HepG2 (cell line): ENCODE measurements at regions not wholly inside any gene's neighbourhood (a gene's known extent, or its start where the extent isn't known, plus 50 kb on each side); places are given as distances from the start of the nearest gene placed in this dataset.

ENCODE experiments used
- ATAC-seq: fragments of 200-7000 bp; cut with Tn5 transposase; 3 replicates; pipeline ENCODE4 v1.9.1; 2020; ENCODE audit warnings: mild to moderate bottlenecking, moderate library complexity
- BruUV-seq: library from RNA; stranded (reverse); fragments of 400-500 nt; replicated peaks from 2 replicates; lab custom pipeline; 2021; lab: Mats Ljungman, UMichigan
- CTCF ChIA-PET: fragments of 300-600 bp; formaldehyde crosslinking; extraction: SDS; loops from one replicate; lab custom pipeline; 2021; ENCODE audit warnings: low total read pairs, inconsistent platforms, low intra/inter-chr PET ratio; lab: Yijun Ruan, JAX
- POLR2A ChIA-PET: fragments of 350-600 bp; sonication (Branson Sonifier 250); formaldehyde crosslinking; loops from one replicate; lab custom pipeline; 2020; ENCODE audit warnings: antibody characterized with exemption, inconsistent platforms; lab: Yijun Ruan, JAX
- DNase-seq: peaks from one replicate; pipeline ENCODE4 v3.0.0-alpha.2; 2015; ENCODE audit warnings: low spot score
- FAIRE-seq: peaks from 3 replicates; lab custom pipeline; 2011; peaks lifted over from hg19 to GRCh38; lab: Jason Lieb, UNC
- H2AFZ ChIP-seq: one replicate; pipeline ENCODE4 v1.6.1; 2011; ENCODE audit warnings: low read length, inconsistent platforms
- H3K27ac ChIP-seq: fragments of 300-600 bp; 3 replicates; pipeline ENCODE4 v1.8.0; 2011; ENCODE audit warnings: mixed run types, mild to moderate bottlenecking, mixed read lengths, low read length, inconsistent platforms; ENCODE audit not compliant: insufficient read depth; ENCODE audit errors: extremely low read length
- H3K27me3 ChIP-seq, 2 experiments: fragments of 200-600 bp in 1 of 2; 2 replicates in 1 of 2; 3 replicates in 1 of 2; pipeline versions ENCODE4 v1.6.0 to v1.8.0; 2011; ENCODE audit warnings: low read length in 2 of 2, mild to moderate bottlenecking in 2 of 2, moderate library complexity in 2 of 2, inconsistent platforms in 1 of 2; ENCODE audit not compliant: insufficient read depth in 2 of 2, control insufficient read depth in 1 of 2
- H3K36me3 ChIP-seq, 2 experiments: fragments of 200-600 bp in 1 of 2; replicated peaks in 1 of 2; 2 replicates in 1 of 2; 3 replicates in 1 of 2; pipeline versions ENCODE4 v1.5.1 to v1.8.0; 2011; ENCODE audit warnings: low read length in 2 of 2, inconsistent platforms in 1 of 2; ENCODE audit not compliant: insufficient read depth in 2 of 2, control insufficient read depth in 1 of 2
- H3K4me1 ChIP-seq: 2 replicates; pipeline ENCODE4 v1.5.1; 2012; ENCODE audit warnings: low read length, inconsistent platforms; ENCODE audit not compliant: insufficient read depth
- H3K4me2 ChIP-seq: 2 replicates; pipeline ENCODE4 v1.6.0; 2011; ENCODE audit warnings: low read depth, low read length, inconsistent platforms
- H3K4me3 ChIP-seq, 3 experiments: fragments of 200-600 bp in 1 of 3; sonication (generic), shearing (Covaris generic) in 1 of 3; replicated peaks in 1 of 3; 2 replicates each; pipeline ENCODE4 v1.5.1; 2011 to 2016; ENCODE audit warnings: low read length in 3 of 3, inconsistent platforms in 2 of 3, low read depth in 2 of 3, mild to moderate bottlenecking in 2 of 3, control low read depth in 1 of 3, mixed read lengths in 1 of 3; ENCODE audit not compliant: insufficient read depth in 1 of 3
- H3K79me2 ChIP-seq: one replicate; pipeline ENCODE4 v1.6.1; 2011; ENCODE audit warnings: low read length, inconsistent platforms; ENCODE audit not compliant: insufficient read depth
- H3K9ac ChIP-seq: 2 replicates; pipeline ENCODE4 v1.6.0; 2011; ENCODE audit warnings: mild to moderate bottlenecking, low read depth, low read length, inconsistent platforms; ENCODE audit not compliant: insufficient read depth
- H3K9me3 ChIP-seq: 2 replicates; pipeline ENCODE4 v1.5.1; 2012; ENCODE audit warnings: mild to moderate bottlenecking, low read length
- H4K20me1 ChIP-seq: 2 replicates; pipeline ENCODE4 v1.6.0; 2011; ENCODE audit warnings: inconsistent platforms, mild to moderate bottlenecking, low read length, moderate library complexity; ENCODE audit not compliant: insufficient read depth
- CTCF ChIP-seq: sonication (generic); formaldehyde crosslinking; IDR thresholded peaks from 2 replicates; pipeline ENCODE4 v1.5.0; 2020; ENCODE audit warnings: mild to moderate bottlenecking, missing genetic modification reagents, moderate library complexity
- KLF11 ChIP-seq: IDR thresholded peaks from 2 replicates; pipeline ENCODE4 v1.6.1; 2016; ENCODE audit warnings: missing compliant biosample characterization
- POGK ChIP-seq: sonication (generic); formaldehyde crosslinking; conservative IDR thresholded peaks from 2 replicates; pipeline ENCODE4 v1.8.0; 2022; ENCODE audit warnings: mild to moderate bottlenecking, moderate library complexity, missing genetic modification reagents
- SKI ChIP-seq: fragments of 450-650 bp; IDR thresholded peaks from one replicate; pipeline ENCODE4 v1.6.1; 2018; ENCODE audit warnings: mild to moderate bottlenecking; ENCODE audit not compliant: partially characterized antibody
- SMC3 ChIP-seq: IDR thresholded peaks from 2 replicates; pipeline ENCODE4 v1.6.1; 2011; ENCODE audit warnings: low read length, improper control_type of control experiment
- STAG1 ChIP-seq: sonication (generic); formaldehyde crosslinking; IDR thresholded peaks from 2 replicates; pipeline ENCODE4 v1.4.0; 2020; ENCODE audit warnings: missing genetic modification reagents
- TEAD2 ChIP-seq: sonication (generic); formaldehyde crosslinking; IDR thresholded peaks from 2 replicates; pipeline ENCODE4 v1.9.0; 2021; ENCODE audit warnings: missing genetic modification reagents
- ZSCAN22 ChIP-seq: sonication (generic); formaldehyde crosslinking; IDR thresholded peaks from 2 replicates; pipeline ENCODE4 v1.4.0; 2020; ENCODE audit warnings: mild to moderate bottlenecking, missing genetic modification reagents
- WGBS: methylation state at CpG from one replicate; pipeline ENCODE4 v1.1.6; 2017; ENCODE audit warnings: low lambda C conversion rate; 5-methylcytosine and 5-hydroxymethylcytosine counted together
- in situ Hi-C: cut with HindIII; loops from 2 replicates; pipeline ENCODE4 v1.10.0; 2017; ENCODE audit warnings: low pct_unique_long_range_greater_than_20kb; ENCODE audit not compliant: extremely low pct_ligation_motif_present
- intact Hi-C: fragments of 100-400 bp; cut with micrococcal nuclease; formaldehyde crosslinking; loops from one replicate; pipeline ENCODE4 v1.10.0; 2022; ENCODE audit not compliant: unreplicated experiment
- TF ChIP-seq, protein P1 (sequence below): sonication (generic); formaldehyde crosslinking; conservative IDR thresholded peaks from 2 replicates; pipeline ENCODE4 v1.8.0; 2022; ENCODE audit warnings: missing genetic modification reagents

- TF ChIP-seq, protein P1, sequence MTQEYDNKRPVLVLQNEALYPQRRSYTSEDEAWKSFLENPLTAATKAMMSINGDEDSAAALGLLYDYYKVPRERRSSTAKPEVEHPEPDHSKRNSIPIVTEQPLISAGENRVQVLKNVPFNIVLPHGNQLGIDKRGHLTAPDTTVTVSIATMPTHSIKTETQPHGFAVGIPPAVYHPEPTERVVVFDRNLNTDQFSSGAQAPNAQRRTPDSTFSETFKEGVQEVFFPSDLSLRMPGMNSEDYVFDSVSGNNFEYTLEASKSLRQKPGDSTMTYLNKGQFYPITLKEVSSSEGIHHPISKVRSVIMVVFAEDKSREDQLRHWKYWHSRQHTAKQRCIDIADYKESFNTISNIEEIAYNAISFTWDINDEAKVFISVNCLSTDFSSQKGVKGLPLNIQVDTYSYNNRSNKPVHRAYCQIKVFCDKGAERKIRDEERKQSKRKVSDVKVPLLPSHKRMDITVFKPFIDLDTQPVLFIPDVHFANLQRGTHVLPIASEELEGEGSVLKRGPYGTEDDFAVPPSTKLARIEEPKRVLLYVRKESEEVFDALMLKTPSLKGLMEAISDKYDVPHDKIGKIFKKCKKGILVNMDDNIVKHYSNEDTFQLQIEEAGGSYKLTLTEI (CRISPR knock-in tag): no peak
- TF ChIP-seq KLF11: no peak
Measured at GRCh38 chr12:40620564-40621019, 71.6 kb upstream of the CNTN1 start (continued).

GRCh38 chr12:40622246-40622838, 69.9 kb upstream of the CNTN1 start:
- in situ Hi-C loops: loop anchor here (5.0 kb wide), 1 partner anchor 300 kb away; no protein-coding TSS in a partner anchor
- Histone ChIP-seq H3K9ac (no peak overlapping the region), H3K9me3 (no peaks in the 10 kb centered on the region), H3K4me2 (no peak overlapping the region), H3K27ac (no peak overlapping the region), H4K20me1 (no peaks in the 10 kb centered on the region), H3K4me3 (no peak overlapping the region), H3K36me3 (no peaks in the 10 kb centered on the region), H3K4me1 (no peaks in the 10 kb centered on the region), H3K27me3 (no peaks in the 10 kb centered on the region), H2AFZ (no peak overlapping the region), H3K79me2 (no peaks in the 10 kb centered on the region)
- ChIA-PET CTCF (interaction anchor here (2.3 kb wide), 1 partner anchor 299 kb away, joined by 18 read pairs; no protein-coding TSS in a partner anchor), POLR2A (no interaction called here)
- no TSS peak for BruUV-seq
- ATAC-seq (peak; percentile 44; the same call in 2 of the 3 replicates), DNase-seq (peak; percentile 19), FAIRE-seq (peak; percentile 53)
- peak; percentile 52 for TF ChIP-seq STAG1 (CRISPR knock-in tag)
- peak; percentile 52; the same call in 1 of the 2 replicates for TF ChIP-seq ZSCAN22
- TF ChIP-seq CTCF (CRISPR knock-in tag): peak; percentile 58
- peak; percentile 66; the same call in 1 of the 2 replicates for TF ChIP-seq SMC3
- TF ChIP-seq SKI: no peak
- TF ChIP-seq TEAD2: no peak
- no peak for TF ChIP-seq POGK (CRISPR knock-in tag)
- intact Hi-C loops: no loop called here
- WGBS: 21% methylated on average over 3 of the region's 3 CpGs
